GM12878 (cell line): ENCODE measurements at regions not wholly inside any gene's neighbourhood (a gene's known extent, or its start where the extent isn't known, plus 50 kb on each side); places are given as distances from the start of the nearest gene placed in this dataset.

Source experiments
- ATAC-seq: fragments of 200-7000 bp; cut with Tn5 transposase; 3 replicates; pipeline ENCODE4 v1.9.1; 2020; ENCODE audit warnings: mild to moderate bottlenecking, moderate library complexity
- BruUV-seq: library from RNA; stranded (reverse); fragments of 400-500 nt; replicated peaks from 2 replicates; lab custom pipeline; 2021; lab: Mats Ljungman, UMichigan
- CTCF ChIA-PET: fragments of 300-600 bp; sonication (Branson Sonifier 250); formaldehyde crosslinking; extraction: SDS; loops from one replicate; lab custom pipeline; 2021; ENCODE audit warnings: inconsistent platforms; lab: Yijun Ruan, JAX
- POLR2A ChIA-PET: fragments of 350-600 bp; formaldehyde crosslinking; extraction: SDS; loops from one replicate; lab custom pipeline; 2021; ENCODE audit warnings: inconsistent platforms; lab: Charles Lee
- RAD21 ChIA-PET: fragments of 300-600 bp; sonication (Branson Sonifier 250); formaldehyde crosslinking; loops from one replicate; lab custom pipeline; 2023; ENCODE audit warnings: antibody characterized with exemption; ENCODE audit not compliant: unreplicated experiment; lab: Charles Lee
- SMC1A ChIA-PET: fragments of 300-600 bp; sonication (Branson Sonifier 250); formaldehyde crosslinking; loops from one replicate; lab custom pipeline; 2023; ENCODE audit not compliant: unreplicated experiment, uncharacterized antibody; lab: Charles Lee
- DNase-seq: peaks from one replicate; pipeline ENCODE4 v3.0.0-alpha.2; 2011; ENCODE audit warnings: low read depth, low spot score
- FAIRE-seq: peaks from 3 replicates; lab custom pipeline; 2011; peaks lifted over from hg19 to GRCh38; lab: Jason Lieb, UNC
- H2AFZ ChIP-seq: 2 replicates; pipeline ENCODE4 v1.6.0; 2011; ENCODE audit warnings: low read depth, low read length, control low read depth; ENCODE audit not compliant: control insufficient read depth
- H3K27ac ChIP-seq: 2 replicates; pipeline ENCODE4 v1.5.1; 2011; ENCODE audit warnings: control low read depth; ENCODE audit not compliant: control insufficient read depth, insufficient read depth
- H3K27me3 ChIP-seq, 2 experiments: replicated peaks in 1 of 2; 2 replicates each; pipeline versions ENCODE4 v1.6.0 to v1.6.1; 2011; ENCODE audit warnings: low read length in 1 of 2; ENCODE audit not compliant: control insufficient read depth in 2 of 2, insufficient read depth in 2 of 2
- H3K36me3 ChIP-seq, 2 experiments: 2 replicates each; pipeline ENCODE4 v1.5.1; 2011; ENCODE audit warnings: low read length in 1 of 2; ENCODE audit not compliant: control insufficient read depth in 2 of 2, insufficient read depth in 2 of 2
- H3K4me1 ChIP-seq: 2 replicates; pipeline ENCODE4 v1.6.1; 2011; ENCODE audit warnings: mild to moderate bottlenecking, low read length, moderate library complexity, mixed read lengths; ENCODE audit not compliant: control insufficient read depth, insufficient read depth
- H3K4me2 ChIP-seq: 2 replicates; pipeline ENCODE4 v1.6.0; 2011; ENCODE audit warnings: control low read depth; ENCODE audit not compliant: control insufficient read depth, insufficient read depth
- H3K4me3 ChIP-seq: fragments of 200-600 bp; sonication (generic); 2 replicates; pipeline ENCODE4 v1.5.1; 2016
- H3K79me2 ChIP-seq: 2 replicates; pipeline ENCODE4 v1.6.0; 2011; ENCODE audit warnings: low read length; ENCODE audit not compliant: control insufficient read depth, insufficient read depth
- H3K9ac ChIP-seq: 2 replicates; pipeline ENCODE4 v1.8.0; 2011; ENCODE audit warnings: low read length, control low read depth, mixed read lengths; ENCODE audit not compliant: control insufficient read depth, insufficient read depth
- H3K9me3 ChIP-seq: replicated peaks from 3 replicates; pipeline ENCODE4 v1.5.1; 2011; ENCODE audit warnings: mild to moderate bottlenecking, low read length; ENCODE audit not compliant: control insufficient read depth, insufficient read depth
- H4K20me1 ChIP-seq: 2 replicates; pipeline ENCODE4 v1.6.0; 2011; ENCODE audit not compliant: control insufficient read depth, insufficient read depth
- FOXK2 ChIP-seq: fragments of 450-650 bp; IDR thresholded peaks from 2 replicates; pipeline ENCODE4 v1.6.1; 2017; ENCODE audit warnings: mild to moderate bottlenecking, moderate library complexity
- HDAC6 ChIP-seq: fragments of 200-600 bp; sonication (generic); IDR thresholded peaks from one replicate; pipeline ENCODE4 v1.8.0; 2017; ENCODE audit warnings: antibody characterized with exemption; ENCODE audit not compliant: unreplicated experiment
- HDGF ChIP-seq: fragments of 450-650 bp; IDR thresholded peaks from 2 replicates; pipeline ENCODE4 v1.6.1; 2016; ENCODE audit warnings: antibody characterized with exemption
- KLF5 ChIP-seq: fragments of 450-650 bp; IDR thresholded peaks from 2 replicates; pipeline ENCODE4 v1.6.1; 2014; ENCODE audit warnings: mild to moderate bottlenecking; ENCODE audit not compliant: partially characterized antibody
- LARP7 ChIP-seq: fragments of 450-650 bp; IDR thresholded peaks from 2 replicates; pipeline ENCODE4 v1.6.1; 2017; ENCODE audit warnings: mild to moderate bottlenecking
- MTA2 ChIP-seq: fragments of 450-650 bp; IDR thresholded peaks from 2 replicates; pipeline ENCODE4 v1.6.1; 2016; ENCODE audit warnings: low read depth, mild to moderate bottlenecking, moderate library complexity
- NFIC ChIP-seq: IDR thresholded peaks from 2 replicates; pipeline ENCODE4 v1.6.1; 2012; ENCODE audit warnings: low read depth, mild to moderate bottlenecking, inconsistent platforms, low read length, moderate library complexity
- NFYA ChIP-seq: IDR thresholded peaks from 2 replicates; pipeline ENCODE4 v1.6.1; 2011; ENCODE audit warnings: low read depth, mild to moderate bottlenecking, low read length, improper control_type of control experiment, borderline replicate concordance
- NFYB ChIP-seq: IDR thresholded peaks from 2 replicates; pipeline ENCODE4 v1.6.1; 2011; ENCODE audit warnings: low read depth, mild to moderate bottlenecking, low read length, improper control_type of control experiment, moderate library complexity; ENCODE audit not compliant: insufficient read depth
- POU2F2 ChIP-seq: IDR thresholded peaks from 3 replicates; pipeline ENCODE4 v1.6.1; 2011; ENCODE audit warnings: low read depth, mild to moderate bottlenecking, low read length, borderline replicate concordance
- TCF3 ChIP-seq: IDR thresholded peaks from 2 replicates; pipeline ENCODE4 v1.6.1; 2012; ENCODE audit warnings: low read depth, mild to moderate bottlenecking, low read length, borderline replicate concordance; ENCODE audit not compliant: insufficient read depth
- YY1 ChIP-seq: IDR thresholded peaks from 2 replicates; pipeline ENCODE4 v1.6.1; 2011; ENCODE audit warnings: low read depth, mild to moderate bottlenecking, low read length
- WGBS: methylation state at CpG from one replicate; pipeline ENCODE4 v1.1.6; 2016; ENCODE audit warnings: low lambda C conversion rate; ENCODE audit not compliant: insufficient replicate concordance, insufficient coverage; ENCODE audit errors: missing lambda C conversion rate; 5-methylcytosine and 5-hydroxymethylcytosine counted together
- in situ Hi-C: fragments of 300-500 bp; cut with MboI; formaldehyde crosslinking; loops from 9 replicates; pipeline ENCODE4 v1.14.3; 2018; ENCODE audit warnings: mixed read lengths
- intact Hi-C: fragments of 100-400 bp; cut with micrococcal nuclease; formaldehyde crosslinking; loops from one replicate; pipeline ENCODE4 v1.14.2; 2022; ENCODE audit not compliant: unreplicated experiment
- TF ChIP-seq, protein P1 (sequence below): fragments of 450-650 bp; IDR thresholded peaks from 2 replicates; pipeline ENCODE4 v1.6.1; 2017; ENCODE audit warnings: antibody characterized with exemption, mild to moderate bottlenecking, moderate library complexity
- TF ChIP-seq, protein P2 (sequence below), 3 experiments: IDR thresholded peaks in 2 of 3; conservative IDR thresholded peaks in 1 of 3; 2 replicates each; pipeline ENCODE4 v1.5.1; 2011; ENCODE audit warnings: low read depth in 3 of 3, low read length in 3 of 3, mild to moderate bottlenecking in 3 of 3, control low read depth in 2 of 3, moderate library complexity in 2 of 3, inconsistent platforms in 1 of 3, mixed read lengths in 1 of 3; ENCODE audit not compliant: control insufficient read depth in 2 of 3, insufficient read depth in 1 of 3; ENCODE audit errors: extremely low read depth in 1 of 3
- TF ChIP-seq, protein P3 (sequence below): IDR thresholded peaks from 2 replicates; pipeline ENCODE4 v1.6.1; 2012; ENCODE audit warnings: low read depth, low read length, improper control_type of control experiment

DNA sequence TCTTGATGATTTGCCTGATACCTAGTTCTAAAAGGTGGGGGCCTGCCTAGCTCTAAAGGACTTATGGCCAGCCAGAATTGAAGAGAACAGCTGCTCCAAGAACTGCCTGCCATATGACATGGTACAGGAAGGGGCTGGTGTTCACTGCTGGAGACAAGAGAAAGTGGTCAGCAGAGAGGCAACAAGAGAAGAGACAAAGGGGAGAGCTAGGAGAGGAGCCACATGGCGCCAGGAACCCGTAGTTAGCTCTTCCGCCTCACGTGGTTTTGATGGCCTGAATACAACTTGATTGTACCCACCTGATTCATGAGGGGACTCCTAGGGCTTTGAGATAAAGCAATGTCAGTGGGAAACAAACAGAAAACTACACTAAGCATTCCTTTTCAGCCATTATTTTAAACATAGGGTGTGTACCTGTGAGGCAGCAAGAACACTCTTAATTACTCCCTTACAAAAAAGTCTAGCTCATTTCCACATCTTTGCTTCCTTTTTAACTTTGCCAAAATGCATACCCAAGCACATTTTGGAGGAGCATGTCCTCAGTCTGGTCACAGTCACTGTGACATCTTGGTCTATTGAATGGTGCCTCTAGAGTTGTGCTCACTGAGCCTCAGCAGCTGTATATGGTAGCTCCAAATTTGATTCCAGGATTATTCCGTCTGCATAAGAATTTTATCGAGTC is 71.6 kb downstream of the CCDC71L start (continued):
- no peak for TF ChIP-seq TCF3

DNA sequence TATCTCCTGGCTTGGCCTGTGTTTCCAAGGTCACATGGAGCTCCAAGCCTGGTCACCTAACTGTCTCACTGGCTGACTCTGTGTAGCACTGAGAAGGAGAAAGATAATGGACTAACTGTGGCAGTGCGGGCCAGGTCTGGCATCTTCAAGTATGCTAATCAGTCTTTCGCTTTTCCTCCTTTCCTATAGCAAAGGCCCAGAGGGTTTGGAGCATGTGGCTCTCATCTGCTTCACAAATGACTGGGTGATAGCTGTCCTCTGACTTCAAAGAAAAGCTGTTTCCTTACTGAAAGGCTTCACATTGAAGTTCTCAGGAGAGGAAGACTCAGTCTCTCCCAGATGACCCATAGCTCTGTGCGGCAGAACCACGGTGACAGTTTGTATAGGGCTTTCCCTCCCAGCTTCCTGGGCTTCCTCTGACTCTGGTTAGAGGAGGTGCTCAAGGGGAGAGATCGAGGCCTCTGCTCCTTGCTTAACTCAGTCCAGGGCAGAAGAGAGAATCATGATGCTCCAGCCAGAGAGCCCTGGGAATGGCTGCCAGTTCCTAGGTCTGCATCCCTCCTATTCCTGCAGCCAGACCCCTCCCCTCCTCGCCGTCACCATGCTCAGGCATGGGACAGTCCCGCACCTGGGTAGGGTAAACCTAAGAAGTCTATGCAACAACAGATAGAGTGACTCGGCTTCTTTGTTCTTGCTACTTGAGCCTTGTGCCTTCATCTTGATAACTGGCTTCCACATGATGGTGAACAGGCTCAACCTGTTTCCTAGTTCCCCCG is 72.3 kb downstream of the CCDC71L start:
- H3K4me3 ChIP-seq: no peak overlapping the region
- H3K4me1 ChIP-seq: no peaks in the 10 kb centered on the region
- H2AFZ ChIP-seq: no peak overlapping the region
- ATAC-seq (no peak), DNase-seq (no peak), FAIRE-seq (no peak)
- 62% methylated on average over 10 of the region's 10 CpGs for WGBS
- ChIA-PET CTCF (no interaction called here), SMC1A (interaction anchor here (2.3 kb wide), 1 partner anchor 10 kb away, joined by 10 read pairs; no protein-coding TSS in a partner anchor), RAD21 (no interaction called here), POLR2A (no interaction called here)
- no peak overlapping the region for H3K27ac ChIP-seq
- H3K27me3 ChIP-seq: no peaks in the 10 kb centered on the region
- no peaks in the 10 kb centered on the region for H3K9me3 ChIP-seq
- H3K4me2 ChIP-seq: no peak overlapping the region
- H3K36me3 ChIP-seq: no peaks in the 10 kb centered on the region
- in situ Hi-C loops (no loop called here), intact Hi-C loops (no loop called here)
- no TSS peak for BruUV-seq
- TF ChIP-seq, protein P1, sequence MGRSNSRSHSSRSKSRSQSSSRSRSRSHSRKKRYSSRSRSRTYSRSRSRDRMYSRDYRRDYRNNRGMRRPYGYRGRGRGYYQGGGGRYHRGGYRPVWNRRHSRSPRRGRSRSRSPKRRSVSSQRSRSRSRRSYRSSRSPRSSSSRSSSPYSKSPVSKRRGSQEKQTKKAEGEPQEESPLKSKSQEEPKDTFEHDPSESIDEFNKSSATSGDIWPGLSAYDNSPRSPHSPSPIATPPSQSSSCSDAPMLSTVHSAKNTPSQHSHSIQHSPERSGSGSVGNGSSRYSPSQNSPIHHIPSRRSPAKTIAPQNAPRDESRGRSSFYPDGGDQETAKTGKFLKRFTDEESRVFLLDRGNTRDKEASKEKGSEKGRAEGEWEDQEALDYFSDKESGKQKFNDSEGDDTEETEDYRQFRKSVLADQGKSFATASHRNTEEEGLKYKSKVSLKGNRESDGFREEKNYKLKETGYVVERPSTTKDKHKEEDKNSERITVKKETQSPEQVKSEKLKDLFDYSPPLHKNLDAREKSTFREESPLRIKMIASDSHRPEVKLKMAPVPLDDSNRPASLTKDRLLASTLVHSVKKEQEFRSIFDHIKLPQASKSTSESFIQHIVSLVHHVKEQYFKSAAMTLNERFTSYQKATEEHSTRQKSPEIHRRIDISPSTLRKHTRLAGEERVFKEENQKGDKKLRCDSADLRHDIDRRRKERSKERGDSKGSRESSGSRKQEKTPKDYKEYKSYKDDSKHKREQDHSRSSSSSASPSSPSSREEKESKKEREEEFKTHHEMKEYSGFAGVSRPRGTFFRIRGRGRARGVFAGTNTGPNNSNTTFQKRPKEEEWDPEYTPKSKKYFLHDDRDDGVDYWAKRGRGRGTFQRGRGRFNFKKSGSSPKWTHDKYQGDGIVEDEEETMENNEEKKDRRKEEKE: no peak
- TF ChIP-seq FOXK2: no peak
- no peak for TF ChIP-seq KLF5
- no peak for TF ChIP-seq NFYB
- no peak for TF ChIP-seq MTA2
- no peak for TF ChIP-seq POU2F2
- TF ChIP-seq HDAC6: no peak
- TF ChIP-seq NFYA: no peak
- TF ChIP-seq HDGF: no peak
- TF ChIP-seq, protein P2, sequence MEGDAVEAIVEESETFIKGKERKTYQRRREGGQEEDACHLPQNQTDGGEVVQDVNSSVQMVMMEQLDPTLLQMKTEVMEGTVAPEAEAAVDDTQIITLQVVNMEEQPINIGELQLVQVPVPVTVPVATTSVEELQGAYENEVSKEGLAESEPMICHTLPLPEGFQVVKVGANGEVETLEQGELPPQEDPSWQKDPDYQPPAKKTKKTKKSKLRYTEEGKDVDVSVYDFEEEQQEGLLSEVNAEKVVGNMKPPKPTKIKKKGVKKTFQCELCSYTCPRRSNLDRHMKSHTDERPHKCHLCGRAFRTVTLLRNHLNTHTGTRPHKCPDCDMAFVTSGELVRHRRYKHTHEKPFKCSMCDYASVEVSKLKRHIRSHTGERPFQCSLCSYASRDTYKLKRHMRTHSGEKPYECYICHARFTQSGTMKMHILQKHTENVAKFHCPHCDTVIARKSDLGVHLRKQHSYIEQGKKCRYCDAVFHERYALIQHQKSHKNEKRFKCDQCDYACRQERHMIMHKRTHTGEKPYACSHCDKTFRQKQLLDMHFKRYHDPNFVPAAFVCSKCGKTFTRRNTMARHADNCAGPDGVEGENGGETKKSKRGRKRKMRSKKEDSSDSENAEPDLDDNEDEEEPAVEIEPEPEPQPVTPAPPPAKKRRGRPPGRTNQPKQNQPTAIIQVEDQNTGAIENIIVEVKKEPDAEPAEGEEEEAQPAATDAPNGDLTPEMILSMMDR (IDR thresholded peaks at IDR 0.05 in 2 of 3, conservative IDR thresholded peaks at IDR 0.05 in 1 of 3; ENCODE audit: control insufficient read depth in 2 of 3, extremely low read depth in 1 of 3, insufficient read depth in 1 of 3, low read depth in 3 of 3, low read length in 3 of 3): no peak
- no peak for TF ChIP-seq LARP7
- no peak for TF ChIP-seq YY1
- TF ChIP-seq NFIC: no peak
- TF ChIP-seq, protein P3, sequence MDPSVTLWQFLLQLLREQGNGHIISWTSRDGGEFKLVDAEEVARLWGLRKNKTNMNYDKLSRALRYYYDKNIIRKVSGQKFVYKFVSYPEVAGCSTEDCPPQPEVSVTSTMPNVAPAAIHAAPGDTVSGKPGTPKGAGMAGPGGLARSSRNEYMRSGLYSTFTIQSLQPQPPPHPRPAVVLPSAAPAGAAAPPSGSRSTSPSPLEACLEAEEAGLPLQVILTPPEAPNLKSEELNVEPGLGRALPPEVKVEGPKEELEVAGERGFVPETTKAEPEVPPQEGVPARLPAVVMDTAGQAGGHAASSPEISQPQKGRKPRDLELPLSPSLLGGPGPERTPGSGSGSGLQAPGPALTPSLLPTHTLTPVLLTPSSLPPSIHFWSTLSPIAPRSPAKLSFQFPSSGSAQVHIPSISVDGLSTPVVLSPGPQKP: no peak
- H3K79me2 ChIP-seq: no peaks in the 10 kb centered on the region
- H3K9ac ChIP-seq: no peak overlapping the region
- no peaks in the 10 kb centered on the region for H4K20me1 ChIP-seq
